Endodermal cell (in vitro differentiated cells): ENCODE measurements at regions not wholly inside any gene's neighbourhood (a gene's known extent, or its start where the extent isn't known, plus 50 kb on each side); places are given as distances from the start of the nearest gene placed in this dataset.

Experiments
- DNase-seq: peaks from one replicate; pipeline ENCODE4 v3.0.0-alpha.2; 2017
- H3K27ac ChIP-seq: 2 replicates; pipeline ENCODE4 v1.5.1; 2013; ENCODE audit warnings: mild to moderate bottlenecking, low read depth, low read length, moderate library complexity
- H3K27me3 ChIP-seq: 2 replicates; pipeline ENCODE4 v1.6.1; 2013; ENCODE audit warnings: mild to moderate bottlenecking, low read length, moderate library complexity; ENCODE audit not compliant: insufficient read depth, control insufficient read depth, poor library complexity, severe bottlenecking
- H3K36me3 ChIP-seq: 2 replicates; pipeline ENCODE4 v1.7.0; 2013; ENCODE audit warnings: mild to moderate bottlenecking, low read length, moderate library complexity; ENCODE audit not compliant: control insufficient read depth, insufficient read depth
- H3K4me1 ChIP-seq: one replicate; pipeline ENCODE4 v1.7.0; 2013; ENCODE audit warnings: low read length; ENCODE audit not compliant: control insufficient read depth, insufficient read depth
- H3K4me3 ChIP-seq: 2 replicates; pipeline ENCODE4 v1.5.1; 2013; ENCODE audit warnings: mild to moderate bottlenecking, low read length, moderate library complexity
- H3K9ac ChIP-seq: 2 replicates; pipeline ENCODE4 v1.6.1; 2013; ENCODE audit warnings: mild to moderate bottlenecking, low read length, moderate library complexity; ENCODE audit not compliant: poor library complexity, severe bottlenecking; ENCODE audit errors: extremely low read depth
- H3K9me3 ChIP-seq: 2 replicates; pipeline ENCODE4 v1.6.1; 2013; ENCODE audit warnings: mild to moderate bottlenecking, low read length, moderate library complexity; ENCODE audit not compliant: control insufficient read depth
- H3K27ac Mint-ChIP-seq: 2 replicates; pipeline ENCODE4 v1.8.0; 2020; ENCODE audit warnings: mixed read lengths
- H3K27me3 Mint-ChIP-seq: 2 replicates; pipeline ENCODE4 v1.8.0; 2021; ENCODE audit warnings: mild to moderate bottlenecking, mixed read lengths; ENCODE audit not compliant: insufficient read depth
- H3K36me3 Mint-ChIP-seq: 2 replicates; pipeline ENCODE4 v1.8.0; 2020; ENCODE audit warnings: low read depth, mixed read lengths
- H3K4me1 Mint-ChIP-seq: 2 replicates; pipeline ENCODE4 v1.8.0; 2020; ENCODE audit warnings: mixed read lengths
- H3K4me3 Mint-ChIP-seq: 2 replicates; pipeline ENCODE4 v1.8.0; 2020; ENCODE audit warnings: mild to moderate bottlenecking, moderate library complexity, mixed read lengths
- H3K9me3 Mint-ChIP-seq: 2 replicates; pipeline ENCODE4 v1.8.0; 2020; ENCODE audit warnings: mild to moderate bottlenecking, mixed read lengths
- WGBS, 2 experiments: methylation state at CpG; one replicate each; pipeline versions ENCODE4 v1.1.5 to v1.1.7; 2013; ENCODE audit warnings: missing lambda C conversion rate in 2 of 2, mixed read lengths in 1 of 2; ENCODE audit not compliant: insufficient coverage in 1 of 2, insufficient read length in 1 of 2; 5-methylcytosine and 5-hydroxymethylcytosine counted together
- TF ChIP-seq, protein P1 (sequence below): fragments of 200-600 bp; sonication (generic); conservative IDR thresholded peaks from 2 replicates; pipeline ENCODE4 v1.5.0; 2021; ENCODE audit warnings: antibody characterized with exemption, mild to moderate bottlenecking

DNA sequence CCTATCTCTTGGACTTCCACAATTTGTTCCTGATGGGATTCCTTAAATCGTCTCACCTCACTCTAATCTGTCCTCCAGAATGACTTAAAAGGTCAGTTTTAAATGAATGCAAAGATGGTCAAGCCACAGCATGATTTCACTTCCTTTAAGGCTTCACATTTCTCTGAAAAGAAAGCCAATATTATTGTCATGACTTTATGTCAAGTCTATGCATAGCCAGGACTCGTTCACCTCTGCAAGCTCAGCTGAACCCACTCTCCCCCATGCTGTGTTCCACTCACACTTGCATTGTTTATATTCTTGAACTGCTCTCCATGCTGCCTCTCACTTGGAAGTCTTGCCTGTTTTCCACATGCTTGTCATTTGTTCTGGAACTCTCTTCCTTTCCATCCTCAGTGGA lies 298.4 kb upstream of the MMADHC start:
- Mint-ChIP-seq H3K9me3 (no peaks in the 10 kb centered on the region), H3K4me3 (no peak overlapping the region), H3K36me3 (no peaks in the 10 kb centered on the region), H3K27ac (no peak overlapping the region), H3K4me1 (no peaks in the 10 kb centered on the region), H3K27me3 (no peaks in the 10 kb centered on the region)
- no peak for DNase-seq
- TF ChIP-seq, protein P1, sequence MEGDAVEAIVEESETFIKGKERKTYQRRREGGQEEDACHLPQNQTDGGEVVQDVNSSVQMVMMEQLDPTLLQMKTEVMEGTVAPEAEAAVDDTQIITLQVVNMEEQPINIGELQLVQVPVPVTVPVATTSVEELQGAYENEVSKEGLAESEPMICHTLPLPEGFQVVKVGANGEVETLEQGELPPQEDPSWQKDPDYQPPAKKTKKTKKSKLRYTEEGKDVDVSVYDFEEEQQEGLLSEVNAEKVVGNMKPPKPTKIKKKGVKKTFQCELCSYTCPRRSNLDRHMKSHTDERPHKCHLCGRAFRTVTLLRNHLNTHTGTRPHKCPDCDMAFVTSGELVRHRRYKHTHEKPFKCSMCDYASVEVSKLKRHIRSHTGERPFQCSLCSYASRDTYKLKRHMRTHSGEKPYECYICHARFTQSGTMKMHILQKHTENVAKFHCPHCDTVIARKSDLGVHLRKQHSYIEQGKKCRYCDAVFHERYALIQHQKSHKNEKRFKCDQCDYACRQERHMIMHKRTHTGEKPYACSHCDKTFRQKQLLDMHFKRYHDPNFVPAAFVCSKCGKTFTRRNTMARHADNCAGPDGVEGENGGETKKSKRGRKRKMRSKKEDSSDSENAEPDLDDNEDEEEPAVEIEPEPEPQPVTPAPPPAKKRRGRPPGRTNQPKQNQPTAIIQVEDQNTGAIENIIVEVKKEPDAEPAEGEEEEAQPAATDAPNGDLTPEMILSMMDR, result no peak
- H3K9ac ChIP-seq, result no peak overlapping the region
- H3K27ac ChIP-seq, result no peak overlapping the region
- H3K36me3 ChIP-seq, result no peaks in the 10 kb centered on the region
- no peaks in the 10 kb centered on the region for H3K9me3 ChIP-seq
- 67 to 78% methylated on average over 2 of the region's 2 CpGs for WGBS, 2 experiments
- no peaks in the 10 kb centered on the region for H3K27me3 ChIP-seq
- no peaks in the 10 kb centered on the region for H3K4me1 ChIP-seq
- no peak overlapping the region for H3K4me3 ChIP-seq

GRCh38 chr2:149885468-149885867 lies 297.9 kb upstream of the MMADHC start:
- Histone ChIP-seq H3K36me3 (no peaks in the 10 kb centered on the region), H3K27ac (no peak overlapping the region), H3K4me1 (no peaks in the 10 kb centered on the region), H3K27me3 (no peaks in the 10 kb centered on the region), H3K4me3 (no peak overlapping the region), H3K9ac (no peak overlapping the region), H3K9me3 (no peaks in the 10 kb centered on the region)
- TF ChIP-seq, protein P1, result no peak
- H3K4me3 Mint-ChIP-seq, result no peak overlapping the region
- H3K36me3 Mint-ChIP-seq, result no peaks in the 10 kb centered on the region
- no peak overlapping the region for H3K27ac Mint-ChIP-seq
- 90 to 91% methylated on average over 1 to 2 of the region's 2 CpGs for whole genome bisulfite sequencing, 2 experiments
- H3K4me1 Mint-ChIP-seq, result no peaks in the 10 kb centered on the region
- no peaks in the 10 kb centered on the region for H3K9me3 Mint-ChIP-seq
- no peaks in the 10 kb centered on the region for H3K27me3 Mint-ChIP-seq
- no peak for DNase-seq

- DNase-seq, result no peak
- H3K27ac Mint-ChIP-seq, result no peak overlapping the region
- no peaks in the 10 kb centered on the region for H3K36me3 Mint-ChIP-seq
- H3K27me3 ChIP-seq, result no peaks in the 10 kb centered on the region
- no peaks in the 10 kb centered on the region for H3K4me1 ChIP-seq
- no peaks in the 10 kb centered on the region for H3K27me3 Mint-ChIP-seq
- H3K27ac ChIP-seq, result no peak overlapping the region
- TF ChIP-seq, protein P1, result no peak
- no peaks in the 10 kb centered on the region for H3K9me3 Mint-ChIP-seq
- no peaks in the 10 kb centered on the region for H3K4me1 Mint-ChIP-seq
- H3K9ac ChIP-seq, result no peak overlapping the region
- H3K9me3 ChIP-seq, result no peaks in the 10 kb centered on the region
- H3K4me3 Mint-ChIP-seq, result no peak overlapping the region
- no peak overlapping the region for H3K4me3 ChIP-seq
- H3K36me3 ChIP-seq, result no peaks in the 10 kb centered on the region
Observed at GRCh38 chr2:149884871-149885270, 297.3 kb upstream of the MMADHC start.
